HepG2 (cell line): ENCODE measurements at regions not wholly inside any gene's neighbourhood (a gene's known extent, or its start where the extent isn't known, plus 50 kb on each side); places are given as distances from the start of the nearest gene placed in this dataset.

ENCODE experiments used
- ATAC-seq: fragments of 200-7000 bp; cut with Tn5 transposase; 3 replicates; pipeline ENCODE4 v1.9.1; 2020; ENCODE audit warnings: mild to moderate bottlenecking, moderate library complexity
- BruUV-seq: library from RNA; stranded (reverse); fragments of 400-500 nt; replicated peaks from 2 replicates; lab custom pipeline; 2021; lab: Mats Ljungman, UMichigan
- CTCF ChIA-PET: fragments of 300-600 bp; formaldehyde crosslinking; extraction: SDS; loops from one replicate; lab custom pipeline; 2021; ENCODE audit warnings: low total read pairs, inconsistent platforms, low intra/inter-chr PET ratio; lab: Yijun Ruan, JAX
- POLR2A ChIA-PET: fragments of 350-600 bp; sonication (Branson Sonifier 250); formaldehyde crosslinking; loops from one replicate; lab custom pipeline; 2020; ENCODE audit warnings: antibody characterized with exemption, inconsistent platforms; lab: Yijun Ruan, JAX
- DNase-seq: peaks from one replicate; pipeline ENCODE4 v3.0.0-alpha.2; 2015; ENCODE audit warnings: low spot score
- FAIRE-seq: peaks from 3 replicates; lab custom pipeline; 2011; peaks lifted over from hg19 to GRCh38; lab: Jason Lieb, UNC
- H2AFZ ChIP-seq: one replicate; pipeline ENCODE4 v1.6.1; 2011; ENCODE audit warnings: low read length, inconsistent platforms
- H3K27ac ChIP-seq: fragments of 300-600 bp; 3 replicates; pipeline ENCODE4 v1.8.0; 2011; ENCODE audit warnings: mixed run types, mild to moderate bottlenecking, mixed read lengths, low read length, inconsistent platforms; ENCODE audit not compliant: insufficient read depth; ENCODE audit errors: extremely low read length
- H3K27me3 ChIP-seq, 2 experiments: fragments of 200-600 bp in 1 of 2; 2 replicates in 1 of 2; 3 replicates in 1 of 2; pipeline versions ENCODE4 v1.6.0 to v1.8.0; 2011; ENCODE audit warnings: low read length in 2 of 2, mild to moderate bottlenecking in 2 of 2, moderate library complexity in 2 of 2, inconsistent platforms in 1 of 2; ENCODE audit not compliant: insufficient read depth in 2 of 2, control insufficient read depth in 1 of 2
- H3K36me3 ChIP-seq, 2 experiments: fragments of 200-600 bp in 1 of 2; replicated peaks in 1 of 2; 2 replicates in 1 of 2; 3 replicates in 1 of 2; pipeline versions ENCODE4 v1.5.1 to v1.8.0; 2011; ENCODE audit warnings: low read length in 2 of 2, inconsistent platforms in 1 of 2; ENCODE audit not compliant: insufficient read depth in 2 of 2, control insufficient read depth in 1 of 2
- H3K4me1 ChIP-seq: 2 replicates; pipeline ENCODE4 v1.5.1; 2012; ENCODE audit warnings: low read length, inconsistent platforms; ENCODE audit not compliant: insufficient read depth
- H3K4me2 ChIP-seq: 2 replicates; pipeline ENCODE4 v1.6.0; 2011; ENCODE audit warnings: low read depth, low read length, inconsistent platforms
- H3K4me3 ChIP-seq, 3 experiments: fragments of 200-600 bp in 1 of 3; sonication (generic), shearing (Covaris generic) in 1 of 3; replicated peaks in 1 of 3; 2 replicates each; pipeline ENCODE4 v1.5.1; 2011 to 2016; ENCODE audit warnings: low read length in 3 of 3, inconsistent platforms in 2 of 3, low read depth in 2 of 3, mild to moderate bottlenecking in 2 of 3, control low read depth in 1 of 3, mixed read lengths in 1 of 3; ENCODE audit not compliant: insufficient read depth in 1 of 3
- H3K79me2 ChIP-seq: one replicate; pipeline ENCODE4 v1.6.1; 2011; ENCODE audit warnings: low read length, inconsistent platforms; ENCODE audit not compliant: insufficient read depth
- H3K9ac ChIP-seq: 2 replicates; pipeline ENCODE4 v1.6.0; 2011; ENCODE audit warnings: mild to moderate bottlenecking, low read depth, low read length, inconsistent platforms; ENCODE audit not compliant: insufficient read depth
- H3K9me3 ChIP-seq: 2 replicates; pipeline ENCODE4 v1.5.1; 2012; ENCODE audit warnings: mild to moderate bottlenecking, low read length
- H4K20me1 ChIP-seq: 2 replicates; pipeline ENCODE4 v1.6.0; 2011; ENCODE audit warnings: inconsistent platforms, mild to moderate bottlenecking, low read length, moderate library complexity; ENCODE audit not compliant: insufficient read depth
- ATRX ChIP-seq: sonication (generic); formaldehyde crosslinking; IDR thresholded peaks from 2 replicates; pipeline ENCODE4 v1.4.0; 2020; ENCODE audit warnings: missing genetic modification reagents, borderline replicate concordance
- KAT7 ChIP-seq: IDR thresholded peaks from 2 replicates; pipeline ENCODE4 v1.6.1; 2018; ENCODE audit warnings: borderline replicate concordance, missing compliant biosample characterization
- MYNN ChIP-seq: sonication (generic); formaldehyde crosslinking; IDR thresholded peaks from 2 replicates; pipeline ENCODE4 v1.4.0; 2020; ENCODE audit warnings: mild to moderate bottlenecking, low read depth, missing genetic modification reagents
- PHB2 ChIP-seq: fragments of 450-650 bp; IDR thresholded peaks from 2 replicates; pipeline ENCODE4 v1.6.1; 2018; ENCODE audit not compliant: partially characterized antibody
- PHF5A ChIP-seq: IDR thresholded peaks from one replicate; pipeline ENCODE4 v1.6.1; 2018; ENCODE audit warnings: low read depth, missing genetic modification reagents; ENCODE audit not compliant: unreplicated experiment
- RXRA ChIP-seq: sonication (generic); formaldehyde crosslinking; IDR thresholded peaks from 2 replicates; pipeline ENCODE4 v1.5.1; 2020; ENCODE audit warnings: missing genetic modification reagents
- ZNF101 ChIP-seq: sonication (generic); formaldehyde crosslinking; IDR thresholded peaks from 2 replicates; pipeline ENCODE4 v1.4.0; 2020; ENCODE audit warnings: mild to moderate bottlenecking, low read depth, missing genetic modification reagents, borderline replicate concordance
- ZNF329 ChIP-seq: sonication (generic); formaldehyde crosslinking; IDR thresholded peaks from 2 replicates; pipeline ENCODE4 v1.9.0; 2021; ENCODE audit warnings: low read depth, mild to moderate bottlenecking, missing genetic modification reagents
- ZNF512B ChIP-seq: sonication (generic); formaldehyde crosslinking; IDR thresholded peaks from 2 replicates; pipeline ENCODE4 v1.5.1; 2020; ENCODE audit warnings: missing genetic modification reagents, mild to moderate bottlenecking, borderline replicate concordance
- ZNF616 ChIP-seq: sonication (generic); formaldehyde crosslinking; IDR thresholded peaks from 2 replicates; pipeline ENCODE4 v1.5.0; 2020; ENCODE audit warnings: low read depth, mild to moderate bottlenecking, missing genetic modification reagents
- in situ Hi-C: cut with HindIII; loops from 2 replicates; pipeline ENCODE4 v1.10.0; 2017; ENCODE audit warnings: low pct_unique_long_range_greater_than_20kb; ENCODE audit not compliant: extremely low pct_ligation_motif_present
- intact Hi-C: fragments of 100-400 bp; cut with micrococcal nuclease; formaldehyde crosslinking; loops from one replicate; pipeline ENCODE4 v1.10.0; 2022; ENCODE audit not compliant: unreplicated experiment

GRCh38 chr4:129172181-129172580 lies 76.2 kb downstream of the C4orf33 start:
- no peaks in the 10 kb centered on the region for H3K79me2 ChIP-seq
- H3K27me3 ChIP-seq, result peaks cover 0 to 2% of the 10 kb centered on the region in 2 experiments; a peak in 1 of 5 replicates
- in situ Hi-C loops (no loop called here), intact Hi-C loops (no loop called here)
- no peak overlapping the region for H3K27ac ChIP-seq
- no peaks in the 10 kb centered on the region for H3K4me1 ChIP-seq
- ChIA-PET POLR2A (no interaction called here), CTCF (no interaction called here)
- no peak for TF ChIP-seq PHB2
- no peak for TF ChIP-seq ZNF101
- no peak for TF ChIP-seq MYNN (CRISPR knock-in tag)
- TF ChIP-seq ATRX (CRISPR knock-in tag), result no peak
- TF ChIP-seq ZNF616 (CRISPR knock-in tag), result no peak
- TF ChIP-seq ZNF329, result no peak
- no peak for TF ChIP-seq RXRA (CRISPR knock-in tag)
- TF ChIP-seq KAT7 (CRISPR knock-in tag), result no peak
- TF ChIP-seq ZNF512B (CRISPR knock-in tag), result no peak
- TF ChIP-seq PHF5A (CRISPR knock-in tag), result no peak
- H3K4me2 ChIP-seq, result no peak overlapping the region
- H3K9me3 ChIP-seq, result no peaks in the 10 kb centered on the region
- no peaks in the 10 kb centered on the region for H4K20me1 ChIP-seq
- no peaks in the 10 kb centered on the region for H3K36me3 ChIP-seq
- no peak overlapping the region for H2AFZ ChIP-seq
- BruUV-seq, result no TSS peak
- ATAC-seq, result no peak
- H3K4me3 ChIP-seq, result no peak overlapping the region
- no peak overlapping the region for H3K9ac ChIP-seq
- no peak for DNase-seq
- no peak for FAIRE-seq
